Body of pancreas (tissue), 4 donors: ENCODE measurements at regions not wholly inside any gene's neighbourhood (a gene's known extent, or its start where the extent isn't known, plus 50 kb on each side); places are given as distances from the start of the nearest gene placed in this dataset.
A peak's percentile ranks its signal among the peaks of the same experiment; 100 is the strongest.

Experiments
- ATAC-seq: fragments of 150-250 bp; one replicate; pipeline ENCODE4 v1.9.1; 2016
- DNase-seq, 4 donors: peaks; one replicate each; pipeline ENCODE4 v3.0.0-alpha.2; 2019
- H3K27ac ChIP-seq, 4 donors: fragments of 200-600 bp; sonication (generic); 1 replicate in 3 of 4; 2 replicates in 1 of 4; pipeline versions ENCODE4 v1.5.1 to v1.6.1; 2016 to 2019; ENCODE audit warnings: mild to moderate bottlenecking in 1 of 4, mixed read lengths in 1 of 4, moderate library complexity in 1 of 4
- H3K27me3 ChIP-seq, 2 donors: fragments of 200-600 bp; sonication (generic); one replicate each; pipeline ENCODE4 v1.6.0; 2016; ENCODE audit warnings: mild to moderate bottlenecking in 1 of 2
- H3K36me3 ChIP-seq, 2 donors: fragments of 200-600 bp; sonication (generic); replicated peaks in 1 of 2; 2 replicates each; pipeline ENCODE4 v1.5.1; 2016; ENCODE audit warnings: low read depth in 2 of 2; ENCODE audit not compliant: insufficient read depth in 1 of 2
- H3K4me1 ChIP-seq: fragments of 200-600 bp; sonication (generic); one replicate; pipeline ENCODE4 v1.6.0; 2016
- H3K4me3 ChIP-seq, 2 donors: fragments of 200-600 bp; sonication (generic); 1 replicate in 1 of 2; 2 replicates in 1 of 2; pipeline ENCODE4 v1.5.1; 2016 to 2019
- H3K9me3 ChIP-seq, 3 donors: fragments of 200-600 bp; sonication (generic); 1 replicate in 2 of 3; 2 replicates in 1 of 3; pipeline ENCODE4 v1.5.1; 2016
- CTCF ChIP-seq, 7 experiments: fragments of 450-650 bp in 4 of 7; fragments of 200-600 bp in 3 of 7; sonication (generic) in 3 of 7; IDR thresholded peaks; one replicate each; pipeline ENCODE4 v1.5.1; 2016 to 2019; ENCODE audit warnings: antibody characterized with exemption in 7 of 7
- POLR2A ChIP-seq, 3 donors: fragments of 450-650 bp; IDR thresholded peaks; one replicate each; pipeline ENCODE4 v1.6.1; 2016; ENCODE audit warnings: antibody characterized with exemption in 3 of 3, mild to moderate bottlenecking in 2 of 3
- WGBS, 2 donors: methylation state at CpG; one replicate each; pipeline ENCODE4 v1.1.5; 2017; 5-methylcytosine and 5-hydroxymethylcytosine counted together
- intact Hi-C: fragments of 100-400 bp; cut with DNase I; formaldehyde crosslinking; loops from one replicate; pipeline ENCODE4 v1.15.1; 2023

- DNase-seq (peak in 2 of 4 donors; percentile 18 to 45), ATAC-seq (no peak)
- Histone ChIP-seq H3K27ac (no peak overlapping the region), H3K36me3 (no peaks in the 10 kb centered on the region), H3K4me1 (no peaks in the 10 kb centered on the region), H3K9me3 (peaks cover 0 to 4% (median 0%) of the 10 kb centered on the region in 3 donors), H3K27me3 (no peaks in the 10 kb centered on the region), H3K4me3 (no peak overlapping the region)
- no peak for TF ChIP-seq POLR2A (IDR thresholded peaks at IDR 0.05)
- TF ChIP-seq CTCF (IDR thresholded peaks at IDR 0.05) = no peak
- intact Hi-C loops = no loop called here
- WGBS, 2 donors = 66 to 71% methylated on average over 8 to 11 of the region's 11 CpGs
These were observed 356.4 kb upstream of the DDHD1 start for GRCh38 chr14:53509276-53510244.

GRCh38 chr14:53501361-53502211, 348.5 kb upstream of the DDHD1 start:
- intact Hi-C loops = no loop called here
- 31 to 34% methylated on average over 3 of the region's 3 CpGs for WGBS, 2 donors

GRCh38 chr14:53500191-53500590, 347.1 kb upstream of the DDHD1 start:
- H3K4me1 ChIP-seq = no peaks in the 10 kb centered on the region
- ATAC-seq = no peak
- peaks cover 0 to 4% (median 0%) of the 10 kb centered on the region in 3 donors for H3K9me3 ChIP-seq
- TF ChIP-seq POLR2A (IDR thresholded peaks at IDR 0.05) = no peak
- H3K36me3 ChIP-seq = no peaks in the 10 kb centered on the region
- H3K27ac ChIP-seq = no peak overlapping the region
- no peak for DNase-seq
- no peaks in the 10 kb centered on the region for H3K27me3 ChIP-seq
- intact Hi-C loops = no loop called here
- no peak overlapping the region for H3K4me3 ChIP-seq
- WGBS, 2 donors = 93 to 100% methylated on average over 1 of the region's 1 CpG

More at GRCh38 chr14:53501361-53502211, 348.5 kb upstream of the DDHD1 start:
- H3K27ac ChIP-seq = no peak overlapping the region
- no peaks in the 10 kb centered on the region for H3K27me3 ChIP-seq
- ATAC-seq (no peak), DNase-seq (no peak)
- TF ChIP-seq POLR2A (IDR thresholded peaks at IDR 0.05) (no peak), CTCF (IDR thresholded peaks at IDR 0.05) (no peak)
- peaks cover 0 to 4% (median 0%) of the 10 kb centered on the region in 3 donors for H3K9me3 ChIP-seq
- no peak overlapping the region for H3K4me3 ChIP-seq
- no peaks in the 10 kb centered on the region for H3K4me1 ChIP-seq
- no peaks in the 10 kb centered on the region for H3K36me3 ChIP-seq

GRCh38 chr14:53496668-53497067, 343.5 kb upstream of the DDHD1 start:
- DNase-seq = no peak
- Histone ChIP-seq H3K27me3 (no peaks in the 10 kb centered on the region), H3K4me3 (no peak overlapping the region), H3K9me3 (no peaks in the 10 kb centered on the region), H3K27ac (no peak overlapping the region), H3K36me3 (no peaks in the 10 kb centered on the region), H3K4me1 (no peaks in the 10 kb centered on the region)
- TF ChIP-seq POLR2A (IDR thresholded peaks at IDR 0.05) (no peak), CTCF (IDR thresholded peaks at IDR 0.05) (no peak)
- ATAC-seq = no peak
- intact Hi-C loops = no loop called here
- 61 to 73% methylated on average over 2 of the region's 2 CpGs for WGBS, 2 donors

- WGBS, 2 donors = 72 to 76% methylated on average over 9 of the region's 9 CpGs
- Histone ChIP-seq H3K36me3 (no peaks in the 10 kb centered on the region), H3K27me3 (no peaks in the 10 kb centered on the region), H3K9me3 (no peaks in the 10 kb centered on the region), H3K4me1 (no peaks in the 10 kb centered on the region), H3K4me3 (no peak overlapping the region), H3K27ac (no peak overlapping the region)
- TF ChIP-seq POLR2A (IDR thresholded peaks at IDR 0.05) = no peak
- TF ChIP-seq CTCF (IDR thresholded peaks at IDR 0.05) = no peak
- no peak for DNase-seq
- ATAC-seq = no peak
- intact Hi-C loops = no loop called here
These were observed 342.8 kb upstream of the DDHD1 start for GRCh38 chr14:53495846-53496343.
